Osteocyte (in vitro differentiated cells): ENCODE measurements at regions not wholly inside any gene's neighbourhood (a gene's known extent, or its start where the extent isn't known, plus 50 kb on each side); places are given as distances from the start of the nearest gene placed in this dataset.

Experiments used
- DNase-seq: peaks from one replicate; pipeline ENCODE4 v3.0.0; 2021; ENCODE audit warnings: mixed read lengths; ENCODE audit not compliant: unreplicated experiment; ENCODE audit errors: extremely low spot score
- H3K27ac Mint-ChIP-seq: one replicate; pipeline ENCODE4 v1.8.0; 2021; ENCODE audit warnings: mild to moderate bottlenecking, mixed read lengths; ENCODE audit not compliant: unreplicated experiment
- H3K27me3 Mint-ChIP-seq: one replicate; pipeline ENCODE4 v1.8.0; 2021; ENCODE audit warnings: mixed read lengths; ENCODE audit not compliant: unreplicated experiment
- H3K36me3 Mint-ChIP-seq: one replicate; pipeline ENCODE4 v1.8.0; 2021; ENCODE audit warnings: mixed read lengths; ENCODE audit not compliant: unreplicated experiment
- H3K4me1 Mint-ChIP-seq: one replicate; pipeline ENCODE4 v1.8.0; 2021; ENCODE audit warnings: mixed read lengths; ENCODE audit not compliant: unreplicated experiment
- H3K4me3 Mint-ChIP-seq: one replicate; pipeline ENCODE4 v1.8.0; 2021; ENCODE audit warnings: mild to moderate bottlenecking, moderate library complexity, mixed read lengths; ENCODE audit not compliant: unreplicated experiment
- H3K9me3 Mint-ChIP-seq: one replicate; pipeline ENCODE4 v1.8.0; 2021; ENCODE audit warnings: mixed read lengths; ENCODE audit not compliant: unreplicated experiment
- TF ChIP-seq, protein P1 (sequence below): fragments of 200-600 bp; sonication (generic); IDR thresholded peaks from 2 replicates; pipeline ENCODE4 v1.5.0; 2021; ENCODE audit warnings: antibody characterized with exemption, mild to moderate bottlenecking, moderate library complexity

GRCh38 chr13:108444448-108444847, 174.9 kb downstream of the TNFSF13B start:
- Mint-ChIP-seq H3K4me1 (no peaks in the 10 kb centered on the region), H3K4me3 (no peak overlapping the region), H3K9me3 (no peaks in the 10 kb centered on the region), H3K36me3 (no peaks in the 10 kb centered on the region), H3K27ac (no peak overlapping the region), H3K27me3 (peaks cover 14% of the 10 kb centered on the region)
- no peak for DNase-seq
- TF ChIP-seq, protein P1, sequence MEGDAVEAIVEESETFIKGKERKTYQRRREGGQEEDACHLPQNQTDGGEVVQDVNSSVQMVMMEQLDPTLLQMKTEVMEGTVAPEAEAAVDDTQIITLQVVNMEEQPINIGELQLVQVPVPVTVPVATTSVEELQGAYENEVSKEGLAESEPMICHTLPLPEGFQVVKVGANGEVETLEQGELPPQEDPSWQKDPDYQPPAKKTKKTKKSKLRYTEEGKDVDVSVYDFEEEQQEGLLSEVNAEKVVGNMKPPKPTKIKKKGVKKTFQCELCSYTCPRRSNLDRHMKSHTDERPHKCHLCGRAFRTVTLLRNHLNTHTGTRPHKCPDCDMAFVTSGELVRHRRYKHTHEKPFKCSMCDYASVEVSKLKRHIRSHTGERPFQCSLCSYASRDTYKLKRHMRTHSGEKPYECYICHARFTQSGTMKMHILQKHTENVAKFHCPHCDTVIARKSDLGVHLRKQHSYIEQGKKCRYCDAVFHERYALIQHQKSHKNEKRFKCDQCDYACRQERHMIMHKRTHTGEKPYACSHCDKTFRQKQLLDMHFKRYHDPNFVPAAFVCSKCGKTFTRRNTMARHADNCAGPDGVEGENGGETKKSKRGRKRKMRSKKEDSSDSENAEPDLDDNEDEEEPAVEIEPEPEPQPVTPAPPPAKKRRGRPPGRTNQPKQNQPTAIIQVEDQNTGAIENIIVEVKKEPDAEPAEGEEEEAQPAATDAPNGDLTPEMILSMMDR = no peak

- Mint-ChIP-seq H3K4me1 (no peaks in the 10 kb centered on the region), H3K27ac (no peak overlapping the region), H3K36me3 (no peaks in the 10 kb centered on the region)
Measured at GRCh38 chr13:108448891-108449290, 179.4 kb downstream of the TNFSF13B start.

GRCh38 chr13:108451121-108451520, 178.3 kb upstream of the MYO16 start:
- Mint-ChIP-seq H3K4me1 (no peaks in the 10 kb centered on the region), H3K4me3 (no peak overlapping the region), H3K9me3 (no peaks in the 10 kb centered on the region), H3K36me3 (no peaks in the 10 kb centered on the region), H3K27me3 (peaks cover 35% of the 10 kb centered on the region), H3K27ac (no peak overlapping the region)
- DNase-seq = no peak
- TF ChIP-seq, protein P1 = no peak

More at GRCh38 chr13:108448891-108449290, 179.4 kb downstream of the TNFSF13B start:
- no peak overlapping the region for H3K4me3 Mint-ChIP-seq
- TF ChIP-seq, protein P1 = no peak
- peaks cover 29% of the 10 kb centered on the region for H3K27me3 Mint-ChIP-seq
- DNase-seq = no peak
- H3K9me3 Mint-ChIP-seq = no peaks in the 10 kb centered on the region

- no peak overlapping the region for H3K4me3 Mint-ChIP-seq
- no peaks in the 10 kb centered on the region for H3K36me3 Mint-ChIP-seq
- H3K9me3 Mint-ChIP-seq = no peaks in the 10 kb centered on the region
- no peak overlapping the region for H3K27ac Mint-ChIP-seq
- DNase-seq = no peak
- H3K4me1 Mint-ChIP-seq = no peaks in the 10 kb centered on the region
- peaks cover 30% of the 10 kb centered on the region for H3K27me3 Mint-ChIP-seq
- TF ChIP-seq, protein P1 = no peak
Measured at GRCh38 chr13:108455320-108455719, 174.1 kb upstream of the MYO16 start.

DNA sequence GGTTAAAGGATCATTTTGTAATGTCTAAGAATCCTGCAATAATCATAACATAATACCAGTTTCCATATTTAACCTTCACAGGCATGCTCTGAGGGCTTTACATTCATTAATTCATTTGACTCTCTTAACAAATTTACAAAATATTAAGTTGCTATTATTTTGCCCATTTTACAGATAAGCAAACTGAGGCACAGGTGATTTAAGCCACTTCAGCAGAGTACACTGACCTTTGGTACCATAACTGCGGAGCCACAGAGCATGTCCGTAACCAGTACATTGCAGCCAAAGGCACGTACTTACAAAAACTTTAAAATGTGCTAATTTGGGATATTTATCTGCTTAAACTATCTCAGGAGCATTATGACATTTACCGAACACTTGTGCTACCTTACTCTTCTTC, 169.4 kb upstream of the MYO16 start:
- H3K36me3 Mint-ChIP-seq = no peaks in the 10 kb centered on the region
- peaks cover 19% of the 10 kb centered on the region for H3K27me3 Mint-ChIP-seq
- no peak for DNase-seq
- H3K4me3 Mint-ChIP-seq = no peak overlapping the region
- H3K27ac Mint-ChIP-seq = no peak overlapping the region
- H3K4me1 Mint-ChIP-seq = peaks cover 13% of the 10 kb centered on the region
- TF ChIP-seq, protein P1 = no peak
- no peaks in the 10 kb centered on the region for H3K9me3 Mint-ChIP-seq
